Activated naive CD4-positive, alpha-beta T cell treated with anti-CD3 and anti-CD28 coated beads for 36 hours (primary cell): ENCODE measurements at regions not wholly inside any gene's neighbourhood (a gene's known extent, or its start where the extent isn't known, plus 50 kb on each side); places are given as distances from the start of the nearest gene placed in this dataset.

Experiments
- CTCF ChIA-PET: fragments of 350-600 bp; sonication (Branson Sonifier 250); formaldehyde crosslinking; loops from one replicate; lab custom pipeline; 2021; ENCODE audit warnings: antibody characterized with exemption; lab: Charles Lee
- DNase-seq: peaks from one replicate; pipeline ENCODE4 v3.0.0-alpha.2; 2020
- H3K27ac Mint-ChIP-seq: one replicate; pipeline ENCODE4 v1.8.0; 2021; ENCODE audit warnings: mild to moderate bottlenecking, mixed read lengths
- H3K27me3 Mint-ChIP-seq: one replicate; pipeline ENCODE4 v1.8.0; 2021; ENCODE audit warnings: low read depth, mixed read lengths
- H3K36me3 Mint-ChIP-seq: one replicate; pipeline ENCODE4 v1.8.0; 2021; ENCODE audit warnings: low read depth, mixed read lengths
- H3K4me1 Mint-ChIP-seq: one replicate; pipeline ENCODE4 v1.8.0; 2021; ENCODE audit warnings: low read depth, mixed read lengths
- H3K4me3 Mint-ChIP-seq: one replicate; pipeline ENCODE4 v1.8.0; 2021; ENCODE audit warnings: mild to moderate bottlenecking, moderate library complexity, mixed read lengths
- H3K9me3 Mint-ChIP-seq: one replicate; pipeline ENCODE4 v1.8.0; 2021; ENCODE audit warnings: mixed read lengths
- intact Hi-C: fragments of 100-400 bp; cut with micrococcal nuclease; formaldehyde crosslinking; loops from one replicate; pipeline ENCODE4 v1.15.1; 2023

DNA sequence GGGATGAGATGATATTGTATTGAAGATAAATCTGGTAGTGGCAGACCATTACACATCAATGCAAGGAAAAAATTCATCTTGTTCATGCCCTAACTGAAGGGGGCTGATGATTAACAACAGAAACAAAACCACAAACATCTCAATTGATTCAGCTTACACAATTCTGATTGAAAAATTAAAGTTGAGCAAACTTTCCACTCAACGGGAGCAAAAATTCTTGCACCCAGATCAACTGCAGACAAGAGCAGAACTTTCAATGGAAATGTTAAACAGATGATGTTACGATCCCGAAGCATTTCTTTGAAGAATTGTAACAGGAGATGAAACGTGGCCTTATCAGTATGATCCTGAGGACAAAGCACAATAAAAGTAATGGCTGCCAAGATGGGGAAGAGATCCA lies 172.4 kb upstream of the SOX5 start:
- CTCF ChIA-PET: no interaction called here
- no peak overlapping the region for H3K27ac Mint-ChIP-seq
- DNase-seq: no peak
- no peak overlapping the region for H3K4me3 Mint-ChIP-seq
- no peaks in the 10 kb centered on the region for H3K27me3 Mint-ChIP-seq
- intact Hi-C loops: no loop called here
- H3K4me1 Mint-ChIP-seq: no peaks in the 10 kb centered on the region
- no peaks in the 10 kb centered on the region for H3K36me3 Mint-ChIP-seq
- no peaks in the 10 kb centered on the region for H3K9me3 Mint-ChIP-seq

- no peak overlapping the region for H3K27ac Mint-ChIP-seq
These were observed 169.2 kb upstream of the SOX5 start for GRCh38 chr12:24118668-24119067.

GRCh38 chr12:24116548-24116947 lies 167.1 kb upstream of the SOX5 start:
- H3K9me3 Mint-ChIP-seq: no peaks in the 10 kb centered on the region
- no peak overlapping the region for H3K27ac Mint-ChIP-seq
- H3K27me3 Mint-ChIP-seq: no peaks in the 10 kb centered on the region
- DNase-seq: no peak
- H3K4me3 Mint-ChIP-seq: no peak overlapping the region
- no peaks in the 10 kb centered on the region for H3K36me3 Mint-ChIP-seq
- CTCF ChIA-PET: no interaction called here
- H3K4me1 Mint-ChIP-seq: no peaks in the 10 kb centered on the region
- intact Hi-C loops: no loop called here

More at GRCh38 chr12:24118668-24119067, 169.2 kb upstream of the SOX5 start:
- CTCF ChIA-PET: no interaction called here
- Mint-ChIP-seq H3K27me3 (no peaks in the 10 kb centered on the region), H3K4me3 (no peak overlapping the region), H3K9me3 (no peaks in the 10 kb centered on the region), H3K4me1 (no peaks in the 10 kb centered on the region), H3K36me3 (no peaks in the 10 kb centered on the region)
- no peak for DNase-seq
- intact Hi-C loops: no loop called here

DNA sequence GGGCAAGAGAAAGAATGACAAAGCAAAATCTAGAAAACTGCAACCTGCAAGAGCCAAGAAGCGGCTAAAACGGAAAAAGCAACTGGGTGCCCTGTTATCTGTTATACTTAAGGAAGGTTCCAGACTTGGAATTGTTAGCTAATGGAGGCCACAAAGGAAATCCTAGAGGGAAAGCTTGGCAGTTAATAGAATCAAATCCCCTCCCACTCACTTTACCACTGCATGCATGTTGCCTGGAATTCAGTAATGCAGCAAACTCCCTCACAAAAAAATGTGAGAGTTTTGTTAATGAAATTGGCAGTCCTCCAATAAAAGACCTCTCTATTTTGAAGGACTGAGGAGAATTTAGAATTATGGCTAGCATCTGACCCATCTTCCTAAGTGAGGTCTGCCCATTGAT lies 164.2 kb upstream of the SOX5 start:
- no peak for DNase-seq
- H3K4me1 Mint-ChIP-seq: no peaks in the 10 kb centered on the region
- no peaks in the 10 kb centered on the region for H3K36me3 Mint-ChIP-seq
- H3K9me3 Mint-ChIP-seq: no peaks in the 10 kb centered on the region
- intact Hi-C loops: no loop called here
- no peaks in the 10 kb centered on the region for H3K27me3 Mint-ChIP-seq
- no peak overlapping the region for H3K27ac Mint-ChIP-seq
- CTCF ChIA-PET: no interaction called here
- no peak overlapping the region for H3K4me3 Mint-ChIP-seq

DNA sequence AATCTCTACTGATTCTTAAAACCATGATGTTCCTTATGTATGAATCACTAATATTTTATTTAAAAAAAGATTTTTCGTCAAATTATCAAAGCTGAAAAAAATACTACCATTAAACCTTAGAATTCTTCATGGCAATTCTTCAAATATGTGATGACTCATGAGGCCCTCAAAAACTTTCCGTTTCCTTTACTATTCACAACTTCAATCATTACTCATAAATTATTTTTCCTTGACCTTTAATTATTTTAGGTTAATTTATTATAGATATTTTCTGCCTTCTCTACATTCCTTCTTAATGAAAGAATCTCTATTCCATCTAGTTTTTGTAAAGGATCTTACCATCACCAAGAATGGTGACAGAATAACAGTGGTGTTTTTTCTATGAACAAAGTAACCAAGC lies 162.1 kb upstream of the SOX5 start:
- Mint-ChIP-seq H3K4me3 (no peak overlapping the region), H3K27ac (no peak overlapping the region), H3K9me3 (no peaks in the 10 kb centered on the region), H3K4me1 (no peaks in the 10 kb centered on the region), H3K36me3 (no peaks in the 10 kb centered on the region), H3K27me3 (no peaks in the 10 kb centered on the region)
- CTCF ChIA-PET: interaction anchor here (0.9 kb wide), 1 partner anchor 902 kb away, joined by 4 read pairs; no protein-coding TSS in a partner anchor
- no peak for DNase-seq
- intact Hi-C loops: no loop called here

DNA sequence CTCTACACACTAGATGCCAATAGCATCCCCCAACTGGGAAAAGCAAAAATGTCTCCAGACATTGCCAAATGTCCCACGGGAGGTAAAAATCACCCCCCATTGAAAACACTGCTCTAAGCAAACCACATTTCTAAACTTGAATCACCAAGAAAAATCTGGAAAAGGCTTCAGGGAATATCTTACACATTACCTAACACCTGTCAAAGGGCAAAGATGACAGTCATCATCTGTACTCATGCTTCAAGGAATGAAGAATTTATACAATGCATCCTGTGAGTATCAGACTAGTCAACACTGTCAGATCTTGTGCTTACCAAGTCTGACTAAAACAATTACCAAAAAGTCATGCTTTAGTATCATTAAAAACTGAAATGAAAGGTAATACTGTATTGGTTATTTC lies 161.6 kb upstream of the SOX5 start:
- DNase-seq: no peak
- H3K27me3 Mint-ChIP-seq: no peaks in the 10 kb centered on the region
- intact Hi-C loops: no loop called here
- CTCF ChIA-PET: no interaction called here
- H3K4me3 Mint-ChIP-seq: no peak overlapping the region
- no peak overlapping the region for H3K27ac Mint-ChIP-seq
- no peaks in the 10 kb centered on the region for H3K36me3 Mint-ChIP-seq
- no peaks in the 10 kb centered on the region for H3K4me1 Mint-ChIP-seq
- no peaks in the 10 kb centered on the region for H3K9me3 Mint-ChIP-seq

- CTCF ChIA-PET: no interaction called here
- H3K9me3 Mint-ChIP-seq: no peaks in the 10 kb centered on the region
- DNase-seq: no peak
- no peaks in the 10 kb centered on the region for H3K27me3 Mint-ChIP-seq
- intact Hi-C loops: loop anchor here (2.0 kb wide), 1 partner anchor 669 kb away; no protein-coding TSS in a partner anchor
- H3K36me3 Mint-ChIP-seq: no peaks in the 10 kb centered on the region
- H3K4me3 Mint-ChIP-seq: no peak overlapping the region
- H3K27ac Mint-ChIP-seq: no peak overlapping the region
- H3K4me1 Mint-ChIP-seq: no peaks in the 10 kb centered on the region
These were observed 160.0 kb upstream of the SOX5 start for GRCh38 chr12:24109381-24110039.

- CTCF ChIA-PET: no interaction called here
- no peak for DNase-seq
- Mint-ChIP-seq H3K4me3 (no peak overlapping the region), H3K27ac (no peak overlapping the region), H3K27me3 (no peaks in the 10 kb centered on the region), H3K9me3 (peaks cover 3% of the 10 kb centered on the region), H3K36me3 (no peaks in the 10 kb centered on the region), H3K4me1 (no peaks in the 10 kb centered on the region)
- intact Hi-C loops: no loop called here
These were observed 153.2 kb upstream of the SOX5 start for GRCh38 chr12:24102676-24103075.

DNA sequence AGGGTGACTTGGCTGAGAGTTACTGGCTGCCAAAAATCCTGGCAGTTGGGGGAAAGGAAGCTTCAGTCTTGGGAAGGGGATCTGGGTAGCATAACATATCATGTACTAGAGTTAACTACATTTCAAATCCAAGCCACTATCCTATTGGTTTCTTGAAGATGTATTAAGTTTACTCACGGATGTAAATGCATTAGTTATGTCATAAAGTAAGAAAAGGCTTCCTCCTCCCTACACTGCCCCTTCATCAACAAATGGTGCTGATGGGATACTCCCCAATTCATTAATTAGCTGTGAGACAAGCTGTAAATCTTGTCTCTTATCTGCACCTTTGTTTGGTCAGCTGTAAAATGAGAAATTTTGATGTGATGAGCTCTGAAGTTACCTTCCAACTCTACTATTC lies 150.1 kb upstream of the SOX5 start:
- CTCF ChIA-PET: no interaction called here
- H3K27ac Mint-ChIP-seq: no peak overlapping the region
- no peak for DNase-seq
- intact Hi-C loops: no loop called here
- no peaks in the 10 kb centered on the region for H3K4me1 Mint-ChIP-seq
- H3K9me3 Mint-ChIP-seq: peaks cover 6% of the 10 kb centered on the region
- H3K36me3 Mint-ChIP-seq: no peaks in the 10 kb centered on the region
- no peaks in the 10 kb centered on the region for H3K27me3 Mint-ChIP-seq
- no peak overlapping the region for H3K4me3 Mint-ChIP-seq

- no peaks in the 10 kb centered on the region for H3K36me3 Mint-ChIP-seq
- no peak overlapping the region for H3K4me3 Mint-ChIP-seq
These were observed 145.8 kb upstream of the SOX5 start for GRCh38 chr12:24095245-24095644.

DNA sequence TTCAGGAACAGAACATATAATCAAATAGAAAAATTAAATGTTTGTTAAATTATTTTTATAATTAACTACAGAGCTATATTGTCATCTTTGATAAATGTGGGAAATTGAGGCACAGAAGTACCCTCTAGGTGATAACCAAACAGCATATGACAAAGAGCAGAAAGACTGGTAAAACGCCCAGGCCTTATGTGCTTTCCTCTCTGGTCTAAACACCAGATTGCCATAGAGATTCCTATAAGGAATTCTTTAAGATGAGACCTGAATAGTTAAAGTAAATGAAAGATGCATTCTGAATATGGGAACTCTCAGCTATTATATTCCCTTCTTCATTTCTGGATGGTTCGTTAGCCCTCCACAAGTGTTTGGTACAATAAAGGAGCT lies 140.0 kb upstream of the SOX5 start:
- intact Hi-C loops: no loop called here

More at GRCh38 chr12:24095245-24095644, 145.8 kb upstream of the SOX5 start:
- intact Hi-C loops: no loop called here
- no peaks in the 10 kb centered on the region for H3K27me3 Mint-ChIP-seq
- H3K9me3 Mint-ChIP-seq: peaks cover 6% of the 10 kb centered on the region
- no peak overlapping the region for H3K27ac Mint-ChIP-seq
- H3K4me1 Mint-ChIP-seq: no peaks in the 10 kb centered on the region
- CTCF ChIA-PET: no interaction called here
- DNase-seq: no peak

DNA sequence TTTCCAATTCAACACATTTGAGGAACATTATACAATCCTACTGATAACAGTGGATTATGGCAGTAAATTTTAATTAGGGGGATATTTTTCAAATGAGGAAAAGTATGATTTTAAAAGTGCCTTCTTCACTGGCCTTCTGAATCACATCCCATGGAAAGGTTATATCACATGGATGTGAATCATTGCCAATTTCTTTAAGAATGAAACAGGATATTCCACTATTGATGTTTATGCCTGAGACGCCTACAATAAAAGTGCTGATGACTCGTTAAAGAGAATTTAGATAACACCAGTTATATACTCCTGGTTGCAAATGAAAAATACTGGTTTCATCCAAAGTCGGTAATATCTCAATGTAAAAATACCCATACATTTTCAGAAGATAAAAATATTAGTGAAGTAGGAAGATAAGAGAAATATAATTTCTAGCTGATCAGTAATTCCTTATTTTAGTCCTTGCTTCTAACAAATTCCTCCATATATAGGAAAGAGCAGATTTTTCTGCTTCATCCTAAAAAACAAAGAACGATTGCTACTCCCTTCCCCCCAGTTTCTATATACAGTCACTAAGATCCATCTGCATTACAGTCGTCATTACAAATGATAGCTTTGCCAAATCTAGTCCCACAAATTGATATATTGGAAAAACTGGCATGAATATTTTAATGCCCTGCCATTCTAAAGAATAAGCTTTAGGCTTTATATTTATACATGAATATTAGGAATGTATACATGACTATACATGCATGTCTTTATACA lies 139.5 kb upstream of the SOX5 start:
- no peak overlapping the region for H3K27ac Mint-ChIP-seq
- CTCF ChIA-PET: no interaction called here
- no peak for DNase-seq
- no peaks in the 10 kb centered on the region for H3K27me3 Mint-ChIP-seq
- H3K4me1 Mint-ChIP-seq: no peaks in the 10 kb centered on the region
- intact Hi-C loops: no loop called here
- no peaks in the 10 kb centered on the region for H3K36me3 Mint-ChIP-seq
- H3K4me3 Mint-ChIP-seq: no peak overlapping the region
- H3K9me3 Mint-ChIP-seq: peaks cover 2% of the 10 kb centered on the region

More for the DNA sequence above, 140.0 kb upstream of the SOX5 start:
- CTCF ChIA-PET: no interaction called here
- H3K9me3 Mint-ChIP-seq: peaks cover 3% of the 10 kb centered on the region
- no peaks in the 10 kb centered on the region for H3K36me3 Mint-ChIP-seq
- H3K27ac Mint-ChIP-seq: no peak overlapping the region
- H3K4me1 Mint-ChIP-seq: no peaks in the 10 kb centered on the region
- H3K4me3 Mint-ChIP-seq: no peak overlapping the region
- DNase-seq: no peak
- H3K27me3 Mint-ChIP-seq: no peaks in the 10 kb centered on the region

GRCh38 chr12:24087294-24087693 lies 137.8 kb upstream of the SOX5 start:
- DNase-seq: no peak
- H3K4me1 Mint-ChIP-seq: no peaks in the 10 kb centered on the region
- H3K36me3 Mint-ChIP-seq: no peaks in the 10 kb centered on the region
- CTCF ChIA-PET: no interaction called here
- no peak overlapping the region for H3K4me3 Mint-ChIP-seq
- no peaks in the 10 kb centered on the region for H3K27me3 Mint-ChIP-seq
- no peak overlapping the region for H3K27ac Mint-ChIP-seq
- intact Hi-C loops: no loop called here
- H3K9me3 Mint-ChIP-seq: peaks cover 2% of the 10 kb centered on the region
